Germinal center (tissue), 1 donor: ENCODE measurements at regions not wholly inside any gene's neighbourhood (a gene's known extent, or its start where the extent isn't known, plus 50 kb on each side); places are given as distances from the start of the nearest gene placed in this dataset.

Source experiments
- DNase-seq: peaks from one replicate; pipeline ENCODE4 v3.0.0; 2012; ENCODE audit warnings: mixed read lengths, low spot score

DNA sequence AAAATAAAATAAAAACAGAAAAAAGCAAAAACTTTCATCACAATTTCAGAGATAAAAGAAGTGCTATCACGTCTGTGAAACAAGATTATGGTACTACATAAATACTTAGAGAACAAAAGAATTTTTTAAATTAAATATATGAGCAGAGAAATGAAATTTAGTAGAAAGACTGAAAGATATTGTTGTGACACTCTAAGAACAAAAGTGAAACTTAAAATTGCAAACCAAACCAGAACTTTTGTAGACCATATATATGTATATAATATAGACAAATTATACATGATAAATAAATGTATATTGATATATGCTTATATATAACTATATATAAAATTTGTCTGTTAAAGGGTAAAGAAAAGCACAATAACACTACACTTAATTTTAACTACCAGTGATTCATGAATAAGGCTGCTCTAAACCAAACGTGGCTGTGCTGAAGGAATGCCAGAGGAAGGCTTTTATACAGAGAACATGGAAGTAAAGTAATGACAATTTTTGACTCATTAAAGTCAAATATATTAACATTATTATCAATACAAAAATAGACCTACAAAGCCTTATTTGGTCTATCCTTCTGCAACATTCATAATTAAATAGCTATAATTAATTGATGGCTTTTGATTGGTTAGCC, 1516.7 kb upstream of the PCDH20 start:
- no peak for DNase-seq

DNA sequence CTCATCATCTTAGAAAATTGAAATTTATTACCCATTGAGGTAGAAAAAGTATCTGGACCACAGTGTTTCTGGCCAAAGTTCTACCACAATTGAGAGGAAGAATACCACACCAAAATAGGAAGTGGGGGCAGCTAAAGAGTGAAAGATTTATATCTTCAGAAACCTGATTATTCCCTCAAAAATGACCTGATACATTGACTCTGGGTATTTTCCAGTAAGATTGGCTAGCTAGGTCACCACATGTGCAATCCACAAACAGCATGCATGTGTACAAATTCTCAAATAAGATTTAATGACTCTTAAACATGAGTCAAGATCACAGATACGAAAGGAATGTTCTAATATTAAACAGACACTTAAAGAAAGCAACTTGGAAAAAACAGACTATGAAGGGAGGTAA, 1516.2 kb upstream of the PCDH20 start:
- no peak for DNase-seq

DNA sequence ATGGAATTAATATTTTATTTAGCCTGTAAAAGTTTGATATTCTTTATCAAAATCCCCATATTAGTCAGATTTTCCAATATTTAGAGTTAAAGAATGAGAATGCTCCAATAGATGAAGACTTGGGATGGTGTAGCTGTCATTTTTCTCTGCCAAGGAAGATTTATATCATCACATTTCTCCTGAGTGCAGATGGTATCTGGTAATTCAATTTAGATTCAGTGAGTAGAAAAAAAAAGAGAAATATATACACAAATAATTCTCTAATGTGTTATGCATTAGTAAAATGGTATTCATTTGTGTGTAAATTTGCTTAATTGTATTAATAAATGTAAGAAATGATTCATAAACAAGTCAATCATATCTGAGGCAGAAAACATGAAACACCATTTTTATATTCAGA, 1508.7 kb upstream of the PCDH20 start:
- no peak for DNase-seq

DNA sequence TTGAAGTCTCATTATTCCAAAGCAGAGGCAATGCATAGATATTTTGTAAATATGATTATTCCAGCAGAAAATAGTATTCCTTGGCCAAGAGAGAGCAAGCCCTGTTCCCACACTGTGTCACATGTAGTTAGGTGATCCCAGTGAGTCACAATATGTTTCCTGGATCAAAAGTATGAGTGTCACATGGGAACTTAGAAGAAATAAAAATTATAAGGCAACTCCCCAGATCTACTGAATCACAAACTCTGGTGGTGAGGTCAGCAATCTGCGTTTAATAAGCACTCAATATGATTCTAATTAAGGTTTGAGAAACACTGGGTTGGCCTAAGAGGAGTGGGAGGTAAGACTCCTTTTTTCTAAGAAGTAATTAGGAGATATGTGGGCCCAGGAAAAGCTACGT, 1504.5 kb upstream of the PCDH20 start:
- no peak for DNase-seq

DNA sequence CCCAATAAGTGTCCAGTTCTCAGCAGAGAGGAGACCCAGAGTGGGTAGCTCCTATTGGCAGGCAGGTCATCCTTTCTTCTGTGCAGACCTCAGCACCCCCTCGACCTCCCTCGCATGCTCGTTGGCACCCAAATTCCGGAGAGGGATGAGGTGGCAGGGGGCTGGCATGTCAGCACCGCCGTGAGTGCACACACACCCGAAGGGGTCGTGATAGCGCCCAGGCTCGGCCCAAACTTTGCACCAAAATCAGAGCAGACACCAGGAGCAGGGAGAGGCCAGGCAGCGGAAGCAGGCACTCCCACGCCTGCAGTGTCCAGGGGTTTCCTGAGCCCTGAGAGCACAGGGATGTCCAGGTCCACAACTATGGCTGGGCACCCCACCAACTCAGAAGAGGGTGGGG, 1503.8 kb upstream of the PCDH20 start:
- no peak for DNase-seq

DNA sequence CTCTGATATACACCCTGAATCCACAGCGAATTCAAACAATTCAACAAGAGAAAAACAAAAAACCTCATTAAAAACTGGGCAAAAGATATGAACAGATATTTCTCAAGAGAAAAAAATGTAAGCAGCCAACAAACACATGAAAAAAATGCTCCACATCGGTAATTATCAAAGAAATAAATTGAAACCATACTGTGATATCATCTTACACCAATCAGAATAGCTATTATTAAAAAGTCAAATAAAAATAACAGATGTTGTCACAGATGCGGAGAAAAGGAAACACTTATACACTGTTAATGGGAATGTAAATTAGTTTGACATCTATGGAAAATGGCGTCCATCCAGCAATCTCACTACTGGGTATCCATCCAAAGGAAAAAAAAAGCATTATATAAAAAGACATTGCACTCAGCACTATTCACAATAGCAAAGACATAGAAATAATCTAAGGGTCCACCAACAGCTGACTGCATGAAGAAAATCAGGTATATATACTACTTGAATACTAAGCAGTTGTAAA, 1495.0 kb upstream of the PCDH20 start:
- DNase-seq: no peak

DNA sequence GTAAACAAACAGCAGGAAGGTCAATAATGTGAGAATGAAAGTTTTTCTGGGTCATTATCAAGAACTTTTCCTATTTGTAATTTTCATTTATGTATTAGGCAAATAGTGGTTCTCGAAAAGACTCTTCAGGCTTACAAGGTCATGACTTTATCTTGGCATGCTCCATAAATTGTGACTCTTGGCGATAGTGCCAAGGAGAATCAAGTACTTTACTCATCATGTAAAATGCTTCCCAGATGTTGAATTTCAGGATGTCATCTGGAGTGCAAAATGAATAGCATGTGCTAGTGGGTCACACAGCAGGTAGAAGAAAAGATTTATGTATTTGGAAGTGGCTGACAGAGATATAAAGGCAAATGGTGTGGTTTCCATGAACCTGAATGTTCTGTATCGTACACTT, 1492.7 kb upstream of the PCDH20 start:
- DNase-seq: no peak

DNA sequence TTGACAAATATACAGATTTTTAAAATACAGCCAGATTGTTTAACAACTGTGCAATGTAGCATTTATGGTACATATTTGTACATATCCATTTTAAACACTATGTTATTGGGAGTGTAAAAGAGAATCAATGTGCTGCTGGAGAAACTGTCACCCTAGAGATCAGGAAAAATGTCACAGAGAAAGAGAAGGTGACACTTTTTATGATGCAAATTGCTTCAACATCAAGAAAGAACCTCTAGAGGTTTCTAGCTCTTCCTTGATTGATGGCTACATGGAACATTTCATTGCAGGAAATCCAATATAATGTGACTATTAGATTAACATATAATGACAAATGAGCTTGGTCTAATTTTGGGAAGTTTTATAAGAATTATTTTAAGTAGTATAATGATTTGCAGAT, 1491.2 kb upstream of the PCDH20 start:
- no peak for DNase-seq

DNA sequence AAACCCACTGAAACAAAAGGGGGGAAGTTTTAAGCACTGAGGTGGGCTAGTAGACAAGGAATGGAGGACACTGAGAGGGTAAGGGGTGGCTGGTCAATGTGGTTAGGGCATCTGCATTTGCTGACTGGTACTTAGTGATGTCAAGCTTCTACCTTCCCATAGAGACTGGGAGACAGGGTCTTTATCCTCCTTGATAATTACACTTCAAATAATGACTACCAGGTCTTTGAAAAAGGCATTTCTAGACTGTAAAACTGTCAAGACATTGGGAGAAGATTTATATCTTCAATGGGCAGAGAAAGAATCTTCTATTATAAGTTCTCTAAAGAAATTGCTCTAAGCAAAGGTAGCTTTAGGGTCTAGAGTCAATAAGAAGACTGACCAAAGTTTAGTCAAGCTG, 1490.8 kb upstream of the PCDH20 start:
- no peak for DNase-seq

DNA sequence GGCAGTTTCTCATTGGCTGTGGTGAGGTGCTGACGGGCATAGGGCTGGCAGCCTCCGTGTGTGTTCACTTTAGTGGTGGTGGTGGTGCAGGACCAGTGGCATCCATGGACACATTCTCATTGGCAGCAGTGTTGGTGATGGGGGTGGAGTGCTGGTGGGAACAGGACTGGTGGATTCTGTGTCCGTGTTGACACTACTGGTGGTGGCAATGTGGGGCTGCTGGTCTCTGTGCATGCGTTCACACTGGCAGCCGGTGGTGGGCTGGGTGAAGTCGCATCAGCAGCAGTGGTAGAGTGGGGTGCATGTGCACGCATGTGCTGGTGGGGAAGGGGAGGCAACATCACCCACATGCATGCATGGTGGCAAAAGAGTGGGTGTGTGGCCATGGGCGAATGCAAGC, 1471.4 kb upstream of the PCDH20 start:
- DNase-seq: no peak

DNA sequence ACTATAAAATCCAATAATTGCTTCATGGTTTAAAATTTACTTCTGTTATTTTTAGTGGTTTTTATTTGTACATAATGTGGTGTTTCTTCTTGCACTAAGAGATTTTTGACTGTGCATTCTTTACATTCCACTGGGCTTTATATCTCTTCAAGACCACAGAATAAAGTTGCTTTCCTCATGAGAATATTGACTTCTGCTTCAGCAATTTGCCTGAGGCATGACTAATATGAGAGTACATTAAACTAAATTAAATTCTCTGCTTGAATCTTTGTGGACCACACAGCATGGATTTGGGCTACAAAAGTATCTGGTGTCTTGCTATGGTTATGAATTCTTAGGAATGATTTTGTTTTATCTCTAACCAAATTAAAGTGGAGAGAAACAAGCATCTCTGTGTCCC, 1463.4 kb upstream of the PCDH20 start:
- DNase-seq: no peak

- DNase-seq: no peak
These were observed 1459.5 kb upstream of the PCDH20 start for GRCh38 chr13:62875118-62875640.

DNA sequence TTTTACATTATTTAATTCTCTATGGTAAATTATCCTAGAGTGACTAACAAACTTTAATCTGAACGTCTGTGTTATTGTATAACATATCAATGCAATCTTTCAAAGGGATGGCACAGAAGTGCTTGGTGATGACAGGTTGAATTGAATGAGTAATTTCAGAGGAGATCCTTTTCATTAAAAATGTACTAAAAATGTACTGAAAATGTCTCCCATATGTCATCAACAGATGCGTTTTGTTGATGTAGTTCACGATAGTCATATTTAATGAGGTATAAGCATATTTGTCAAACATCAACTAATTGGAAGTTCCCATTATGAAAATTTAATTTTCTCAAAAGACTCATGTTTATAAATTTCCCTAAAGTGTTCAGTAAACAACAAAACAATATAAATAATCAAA, 1434.7 kb upstream of the PCDH20 start:
- no peak for DNase-seq

- DNase-seq: no peak
These were observed 1431.9 kb upstream of the PCDH20 start for GRCh38 chr13:62847520-62847919.

DNA sequence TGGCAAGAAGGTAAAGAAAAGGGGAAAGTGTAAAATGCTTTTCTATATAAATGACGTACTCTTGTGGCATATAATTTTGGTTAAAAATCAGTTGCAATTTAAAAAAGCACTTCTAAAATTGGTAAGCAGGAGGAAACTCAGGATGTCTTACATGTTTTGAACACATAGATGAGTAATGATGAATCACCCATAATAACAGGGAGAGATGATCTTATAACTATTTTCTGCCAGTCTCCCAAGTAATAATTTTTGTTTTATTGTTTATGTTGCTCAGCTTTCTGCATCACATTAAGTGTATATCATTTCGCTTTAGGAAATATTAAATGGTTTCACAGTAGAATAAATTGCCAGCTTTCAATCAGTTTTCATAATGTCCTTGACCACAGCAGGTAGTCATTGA, 1430.7 kb upstream of the PCDH20 start:
- no peak for DNase-seq

- DNase-seq: no peak
These were observed 1423.7 kb upstream of the PCDH20 start for GRCh38 chr13:62839338-62839737.

- DNase-seq: no peak
These were observed 1423.3 kb upstream of the PCDH20 start for GRCh38 chr13:62838929-62839328.

- DNase-seq: no peak
These were observed 1422.2 kb upstream of the PCDH20 start for GRCh38 chr13:62837895-62838294.

- DNase-seq: no peak
These were observed 1413.8 kb upstream of the PCDH20 start for GRCh38 chr13:62829486-62829885.

GRCh38 chr13:62799931-62800436, 1384.3 kb upstream of the PCDH20 start:
- DNase-seq: no peak

GRCh38 chr13:62799038-62799535, 1383.4 kb upstream of the PCDH20 start:
- no peak for DNase-seq

DNA sequence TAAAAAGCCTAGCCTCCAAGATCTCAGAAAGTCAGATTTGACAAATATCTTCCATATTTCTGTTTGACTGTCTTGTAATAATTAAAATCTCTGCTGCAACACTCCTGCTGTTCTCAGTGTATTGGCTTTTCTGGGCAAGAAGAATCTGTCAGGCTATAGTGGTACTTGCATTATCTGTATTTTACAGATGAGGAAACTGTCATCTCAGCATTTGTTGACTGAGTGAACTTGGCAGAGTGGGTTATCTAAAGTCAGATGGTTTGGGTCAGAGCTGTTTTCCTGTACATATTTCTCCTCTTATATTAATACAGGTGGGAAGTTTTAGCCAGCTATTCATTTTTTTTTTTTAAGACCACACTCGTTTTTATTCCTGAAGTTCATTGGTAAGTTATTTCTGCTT, 1378.2 kb upstream of the PCDH20 start:
- no peak for DNase-seq

GRCh38 chr13:62781866-62782265, 1366.2 kb upstream of the PCDH20 start:
- no peak for DNase-seq

DNA sequence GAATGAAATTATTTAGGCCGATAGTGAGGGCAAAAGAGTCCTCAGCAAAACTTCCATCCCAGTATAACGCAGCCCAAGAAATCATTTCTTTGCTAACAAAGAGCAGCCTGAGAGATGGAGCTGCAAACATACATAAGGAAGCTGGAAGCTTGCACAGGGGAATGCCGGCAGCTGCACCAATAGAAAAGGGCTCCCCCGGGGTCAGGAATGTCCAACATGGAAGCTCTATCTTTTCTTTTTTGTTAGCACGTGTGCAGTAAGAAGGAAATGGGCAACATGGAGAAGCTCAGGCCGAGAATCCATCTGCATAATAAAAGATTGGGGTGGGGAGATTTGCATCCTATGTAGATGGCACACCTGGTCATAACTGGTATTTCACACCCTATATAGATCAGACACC, 1363.5 kb upstream of the PCDH20 start:
- no peak for DNase-seq
